GM18867 (cell line): ENCODE measurements at regions not wholly inside any gene's neighbourhood (a gene's known extent, or its start where the extent isn't known, plus 50 kb on each side); places are given as distances from the start of the nearest gene placed in this dataset.
A peak's percentile ranks its signal among the peaks of the same experiment; 100 is the strongest.
"Not testable (repeated sequence)": the region's sequence is repeated elsewhere in the genome, so short reads cannot be mapped to it uniquely, and the experiment has no call there.

ENCODE experiments used
- ATAC-seq: cut with Tn5 transposase; IDR thresholded peaks from one replicate; pipeline ENCODE4 v1.9.1; 2021; ENCODE audit warnings: mild to moderate bottlenecking, moderate library complexity; ENCODE audit not compliant: unreplicated experiment

- no peak for ATAC-seq
These were observed 120.8 kb upstream of the CDCA7L start for GRCh38 chr7:22066522-22066921.

- no peak for ATAC-seq
These were observed 119.1 kb upstream of the CDCA7L start for GRCh38 chr7:22064816-22065215.

- ATAC-seq = no peak
These were observed 116.1 kb upstream of the CDCA7L start for GRCh38 chr7:22061775-22062174.

- no peak for ATAC-seq
These were observed 115.2 kb upstream of the CDCA7L start for GRCh38 chr7:22060863-22061262.

- no peak for ATAC-seq
These were observed 114.5 kb upstream of the CDCA7L start for GRCh38 chr7:22060197-22060596.

- ATAC-seq = no peak
These were observed 109.5 kb upstream of the CDCA7L start for GRCh38 chr7:22055226-22055625.

- no peak for ATAC-seq
These were observed 107.1 kb upstream of the CDCA7L start for GRCh38 chr7:22052674-22053365.

GRCh38 chr7:22051886-22052673 lies 106.4 kb upstream of the CDCA7L start:
- no peak for ATAC-seq

GRCh38 chr7:22049766-22050500 lies 104.2 kb upstream of the CDCA7L start:
- no peak for ATAC-seq

- no peak for ATAC-seq
These were observed 97.7 kb upstream of the CDCA7L start for GRCh38 chr7:22043367-22043766.

GRCh38 chr7:22040923-22041595 lies 95.4 kb upstream of the CDCA7L start:
- ATAC-seq = no peak

- no peak for ATAC-seq
These were observed 94.0 kb upstream of the CDCA7L start for GRCh38 chr7:22039670-22040069.

GRCh38 chr7:22032356-22032755 lies 86.7 kb upstream of the CDCA7L start:
- ATAC-seq = not testable (repeated sequence)

GRCh38 chr7:22028656-22029055 lies 83.0 kb upstream of the CDCA7L start:
- not testable (repeated sequence) for ATAC-seq

GRCh38 chr7:22027475-22027874 lies 81.8 kb upstream of the CDCA7L start:
- no peak for ATAC-seq

- ATAC-seq = no peak
These were observed 80.3 kb upstream of the CDCA7L start for GRCh38 chr7:22025983-22026382.

GRCh38 chr7:22025075-22025474 lies 79.4 kb upstream of the CDCA7L start:
- no peak for ATAC-seq

- ATAC-seq = no peak
These were observed 74.2 kb upstream of the CDCA7L start for GRCh38 chr7:22019931-22020330.

- ATAC-seq = peak; percentile 69
These were observed 70.8 kb upstream of the CDCA7L start for GRCh38 chr7:22016507-22016906.

- no peak for ATAC-seq
These were observed 68.0 kb upstream of the CDCA7L start for GRCh38 chr7:22013711-22014110.

GRCh38 chr7:22008683-22009082 lies 63.0 kb upstream of the CDCA7L start:
- no peak for ATAC-seq
